H9 (cell line): ENCODE measurements at regions not wholly inside any gene's neighbourhood (a gene's known extent, or its start where the extent isn't known, plus 50 kb on each side); places are given as distances from the start of the nearest gene placed in this dataset.

ENCODE experiments used
- DNase-seq: peaks from one replicate; pipeline ENCODE4 v3.0.0-alpha.2; 2017
- H2AFZ ChIP-seq: one replicate; pipeline ENCODE4 v1.6.1; 2013; ENCODE audit warnings: mild to moderate bottlenecking, low read length, control low read depth, moderate library complexity
- H2AK5ac ChIP-seq: 2 replicates; pipeline ENCODE4 v1.6.1; 2013; ENCODE audit warnings: low read length, control low read depth, mixed read lengths; ENCODE audit not compliant: insufficient read length
- H2BK120ac ChIP-seq: one replicate; pipeline ENCODE4 v1.6.1; 2013; ENCODE audit warnings: low read depth, mild to moderate bottlenecking, low read length, control low read depth, inconsistent platforms; ENCODE audit not compliant: poor library complexity, severe bottlenecking
- H2BK12ac ChIP-seq: 2 replicates; pipeline ENCODE4 v1.6.1; 2013; ENCODE audit warnings: low read length, control low read depth, mixed read lengths, low read depth; ENCODE audit not compliant: insufficient read length
- H2BK15ac ChIP-seq: 2 replicates; pipeline ENCODE4 v1.6.1; 2013; ENCODE audit warnings: low read depth, low read length, control low read depth
- H2BK20ac ChIP-seq: one replicate; pipeline ENCODE4 v1.6.1; 2013; ENCODE audit warnings: low read depth, mild to moderate bottlenecking, low read length, control low read depth, inconsistent platforms; ENCODE audit not compliant: poor library complexity, severe bottlenecking
- H2BK5ac ChIP-seq: 2 replicates; pipeline ENCODE4 v1.6.1; 2013; ENCODE audit warnings: low read length, control low read depth, mixed read lengths; ENCODE audit not compliant: insufficient read length
- H3K14ac ChIP-seq: 2 replicates; pipeline ENCODE4 v1.6.1; 2013; ENCODE audit warnings: low read length, control low read depth; ENCODE audit not compliant: insufficient read depth
- H3K18ac ChIP-seq: 2 replicates; pipeline ENCODE4 v1.6.1; 2013; ENCODE audit warnings: low read depth, mild to moderate bottlenecking, mixed read lengths, low read length, control low read depth; ENCODE audit not compliant: insufficient read length
- H3K23ac ChIP-seq: 2 replicates; pipeline ENCODE4 v1.6.1; 2013; ENCODE audit warnings: low read length, control low read depth, mixed read lengths, low read depth; ENCODE audit not compliant: insufficient read length
- H3K23me2 ChIP-seq: 2 replicates; pipeline ENCODE4 v1.6.1; 2013; ENCODE audit warnings: low read depth, mild to moderate bottlenecking, mixed read lengths, low read length, control low read depth; ENCODE audit not compliant: insufficient read length, poor library complexity, severe bottlenecking
- H3K27ac ChIP-seq: 2 replicates; pipeline ENCODE4 v1.5.1; 2013; ENCODE audit warnings: low read length, control low read depth, mixed read lengths, low read depth; ENCODE audit not compliant: insufficient read length
- H3K27me3 ChIP-seq: 2 replicates; pipeline ENCODE4 v1.6.1; 2013; ENCODE audit warnings: low read length, control low read depth, inconsistent platforms; ENCODE audit not compliant: insufficient read depth
- H3K4ac ChIP-seq: 2 replicates; pipeline ENCODE4 v1.6.1; 2013; ENCODE audit warnings: low read depth, mild to moderate bottlenecking, control low read depth, inconsistent platforms, low read length, moderate library complexity
- H3K4me1 ChIP-seq: 2 replicates; pipeline ENCODE4 v1.6.1; 2013; ENCODE audit warnings: low read length, control low read depth, inconsistent platforms; ENCODE audit not compliant: insufficient read depth
- H3K4me2 ChIP-seq: 2 replicates; pipeline ENCODE4 v1.6.1; 2013; ENCODE audit warnings: low read length, control low read depth, mixed read lengths; ENCODE audit not compliant: insufficient read length, insufficient read depth
- H3K56ac ChIP-seq: 2 replicates; pipeline ENCODE4 v1.6.1; 2013; ENCODE audit warnings: low read depth, mild to moderate bottlenecking, mixed read lengths, low read length, control low read depth; ENCODE audit not compliant: insufficient read length
- H3K79me1 ChIP-seq: 2 replicates; pipeline ENCODE4 v1.6.1; 2013; ENCODE audit warnings: low read depth, mild to moderate bottlenecking, moderate library complexity, low read length, control low read depth, inconsistent platforms; ENCODE audit not compliant: insufficient read depth, poor library complexity, severe bottlenecking
- H3K79me2 ChIP-seq: 2 replicates; pipeline ENCODE4 v1.6.1; 2013; ENCODE audit warnings: low read length, control low read depth, inconsistent platforms; ENCODE audit not compliant: insufficient read depth
- H3K9ac ChIP-seq: 2 replicates; pipeline ENCODE4 v1.6.1; 2013; ENCODE audit warnings: low read length, control low read depth, mixed read lengths; ENCODE audit not compliant: insufficient read length; ENCODE audit errors: extremely low read depth
- H3K9me3 ChIP-seq: one replicate; pipeline ENCODE4 v1.6.1; 2013; ENCODE audit warnings: low read depth, low read length, inconsistent platforms; ENCODE audit not compliant: control insufficient read depth
- H3T11ph ChIP-seq: one replicate; pipeline ENCODE4 v1.6.1; 2013; ENCODE audit warnings: mild to moderate bottlenecking, low read length, control low read depth, inconsistent platforms
- H4K20me1 ChIP-seq: one replicate; pipeline ENCODE4 v1.6.1; 2013; ENCODE audit not compliant: control insufficient read depth, insufficient read length, insufficient read depth
- H4K5ac ChIP-seq: 2 replicates; pipeline ENCODE4 v1.6.1; 2013; ENCODE audit warnings: low read depth, mild to moderate bottlenecking, mixed read lengths, low read length, control low read depth; ENCODE audit not compliant: insufficient read length
- H4K8ac ChIP-seq: replicated peaks from 2 replicates; pipeline ENCODE4 v1.6.1; 2013; ENCODE audit warnings: low read length, control low read depth, mixed read lengths, low read depth; ENCODE audit not compliant: insufficient read length
- H4K91ac ChIP-seq: 2 replicates; pipeline ENCODE4 v1.6.1; 2013; ENCODE audit warnings: low read depth, mild to moderate bottlenecking, moderate library complexity, mixed read lengths, low read length, control low read depth; ENCODE audit not compliant: insufficient read length
- H3K27ac Mint-ChIP-seq, 3 experiments: 2 replicates in 2 of 3; 3 replicates in 1 of 3; pipeline ENCODE4 v1.8.0; 2020 to 2021; ENCODE audit warnings: mixed read lengths in 3 of 3, mild to moderate bottlenecking in 1 of 3, moderate library complexity in 1 of 3
- H3K27me3 Mint-ChIP-seq: 2 replicates; pipeline ENCODE4 v1.8.0; 2021; ENCODE audit warnings: low read depth, mild to moderate bottlenecking, moderate library complexity, mixed read lengths
- H3K36me3 Mint-ChIP-seq, 3 experiments: 2 replicates in 2 of 3; 3 replicates in 1 of 3; pipeline ENCODE4 v1.8.0; 2020 to 2021; ENCODE audit warnings: low read depth in 3 of 3, mixed read lengths in 3 of 3; ENCODE audit not compliant: insufficient read depth in 1 of 3
- H3K4me1 Mint-ChIP-seq, 2 experiments: 2 replicates each; pipeline ENCODE4 v1.8.0; 2020; ENCODE audit warnings: mixed read lengths in 2 of 2
- H3K4me3 Mint-ChIP-seq, 2 experiments: 2 replicates in 1 of 2; 3 replicates in 1 of 2; pipeline ENCODE4 v1.8.0; 2020 to 2021; ENCODE audit warnings: mild to moderate bottlenecking in 2 of 2, mixed read lengths in 2 of 2, moderate library complexity in 1 of 2
- H3K9me3 Mint-ChIP-seq, 2 experiments: 2 replicates in 1 of 2; 3 replicates in 1 of 2; pipeline ENCODE4 v1.8.0; 2020; ENCODE audit warnings: mild to moderate bottlenecking in 2 of 2, mixed read lengths in 2 of 2, moderate library complexity in 1 of 2
- CTCF ChIP-seq: fragments of 200-600 bp; sonication (generic); conservative IDR thresholded peaks from 3 replicates; pipeline ENCODE4 v1.8.0; 2021; ENCODE audit warnings: antibody characterized with exemption, mild to moderate bottlenecking

- Histone ChIP-seq H3K79me2 (no peaks in the 10 kb centered on the region), H3K27me3 (no peaks in the 10 kb centered on the region), H3K4ac (no peak overlapping the region), H3K23me2 (no peaks in the 10 kb centered on the region), H3K4me1 (no peaks in the 10 kb centered on the region), H4K20me1 (no peaks in the 10 kb centered on the region), H3K9me3 (no peaks in the 10 kb centered on the region), H3K14ac (no peak overlapping the region), H3K4me2 (no peak overlapping the region), H2BK15ac (no peak overlapping the region), H3K18ac (no peak overlapping the region), H2AK5ac (no peak overlapping the region), H3K79me1 (no peaks in the 10 kb centered on the region), H4K8ac (no peak overlapping the region), H3K23ac (no peak overlapping the region), H2AFZ (no peak overlapping the region), H3K56ac (no peak overlapping the region), H3K27ac (no peak overlapping the region), H3T11ph (no peak overlapping the region), H4K5ac (no peak overlapping the region), H4K91ac (no peak overlapping the region), H2BK5ac (no peak overlapping the region), H3K9ac (no peak overlapping the region), H2BK12ac (no peak overlapping the region), H2BK20ac (no peak overlapping the region), H2BK120ac (no peak overlapping the region)
- Mint-ChIP-seq H3K36me3 (no peaks in the 10 kb centered on the region; a peak in 1 of 7 replicates), H3K27me3 (no peaks in the 10 kb centered on the region), H3K4me3 (no peak overlapping the region), H3K4me1 (peaks cover 18 to 21% of the 10 kb centered on the region in 2 experiments), H3K27ac (no peak overlapping the region), H3K9me3 (peaks cover 0 to 4% of the 10 kb centered on the region in 2 experiments; a peak in 2 of 5 replicates)
- DNase-seq: no peak
- no peak for TF ChIP-seq CTCF
These were observed 170.3 kb downstream of the RAB28 start for GRCh38 chr4:13313856-13314255.
